ENCODE measurements at regions not wholly inside any gene's neighbourhood (a gene's known extent, or its start where the extent isn't known, plus 50 kb on each side); places are given as distances from the start of the nearest gene placed in this dataset.

DNA sequence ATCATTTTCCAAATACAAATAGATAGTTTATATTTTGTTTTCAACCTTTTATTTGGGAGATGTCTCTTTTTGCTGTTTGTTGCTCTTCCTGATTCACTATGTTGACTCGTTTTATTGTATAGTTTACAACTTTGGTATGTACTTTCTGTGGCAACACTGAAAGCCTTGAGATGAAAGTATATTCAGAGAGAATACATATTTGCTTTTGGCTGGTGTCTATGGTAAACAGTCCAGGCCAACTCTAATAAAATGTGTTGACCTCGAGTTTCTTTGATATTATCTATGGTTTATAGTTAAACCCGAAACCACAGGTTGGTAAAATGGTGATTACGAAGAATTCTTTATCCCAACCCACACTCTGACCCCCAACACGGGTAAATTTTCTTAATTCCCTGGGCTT is 919.6 kb upstream of the MAP3K7 start:
- H3K27me3 ChIP-seq: no peaks in the 10 kb centered on the region
- H3K9me3 ChIP-seq (replicated peaks): no peaks in the 10 kb centered on the region
- H3K4me1 ChIP-seq: no peaks in the 10 kb centered on the region
- H3K27ac ChIP-seq: no peak overlapping the region
- no peak for DNase-seq
- H3K4me3 ChIP-seq: no peak overlapping the region
- H3K36me3 ChIP-seq: no peaks in the 10 kb centered on the region

GRCh38 chr6:91505199-91505598 is 918.3 kb upstream of the MAP3K7 start:
- Histone ChIP-seq H3K9me3 (replicated peaks) (no peaks in the 10 kb centered on the region), H3K27me3 (no peaks in the 10 kb centered on the region), H3K4me1 (no peaks in the 10 kb centered on the region), H3K27ac (no peak overlapping the region), H3K36me3 (no peaks in the 10 kb centered on the region), H3K4me3 (no peak overlapping the region)
- DNase-seq: no peak

- no peak for DNase-seq
- Histone ChIP-seq H3K4me1 (no peaks in the 10 kb centered on the region), H3K9me3 (replicated peaks) (no peaks in the 10 kb centered on the region; the same call in 1 of the 2 replicates), H3K4me3 (no peak overlapping the region), H3K36me3 (no peaks in the 10 kb centered on the region), H3K27me3 (no peaks in the 10 kb centered on the region), H3K27ac (no peak overlapping the region)
These were observed 915.1 kb upstream of the MAP3K7 start for GRCh38 chr6:91501930-91502329.

GRCh38 chr6:91500689-91501303 is 913.9 kb upstream of the MAP3K7 start:
- H3K36me3 ChIP-seq: no peaks in the 10 kb centered on the region
- H3K4me3 ChIP-seq: no peak overlapping the region
- H3K27ac ChIP-seq: no peak overlapping the region
- H3K9me3 ChIP-seq (replicated peaks): no peaks in the 10 kb centered on the region; the same call in 1 of the 2 replicates
- DNase-seq: no peak
- no peaks in the 10 kb centered on the region for H3K27me3 ChIP-seq
- H3K4me1 ChIP-seq: no peaks in the 10 kb centered on the region

- DNase-seq: no peak
- H3K27ac ChIP-seq: no peak overlapping the region
- no peaks in the 10 kb centered on the region for H3K27me3 ChIP-seq
- no peaks in the 10 kb centered on the region; the same call in 1 of the 2 replicates for H3K9me3 ChIP-seq (replicated peaks)
- H3K36me3 ChIP-seq: no peaks in the 10 kb centered on the region
- no peaks in the 10 kb centered on the region; the same call in 1 of the 2 replicates for H3K4me1 ChIP-seq
- no peak overlapping the region for H3K4me3 ChIP-seq
These were observed 911.7 kb upstream of the MAP3K7 start for GRCh38 chr6:91498576-91498975.

DNA sequence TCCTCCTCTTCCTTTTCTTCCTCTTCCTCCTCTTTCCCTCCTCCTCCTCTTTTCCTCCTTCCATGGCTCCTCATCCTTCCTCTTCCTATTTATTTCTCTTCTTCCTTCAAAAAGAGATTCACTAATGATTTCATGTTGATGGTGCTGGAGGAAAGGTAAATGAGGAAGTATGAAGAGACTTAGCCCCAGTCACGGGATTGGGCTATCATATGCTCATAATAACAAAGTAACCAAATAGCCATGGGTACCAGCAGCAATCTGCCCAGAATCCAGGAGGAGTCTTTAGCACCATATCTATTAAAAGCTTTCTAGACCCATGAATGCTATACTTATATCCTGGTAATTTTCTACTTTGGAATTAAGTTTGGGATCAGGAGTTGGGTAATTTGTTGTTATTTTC is 910.9 kb upstream of the MAP3K7 start:
- Histone ChIP-seq H3K4me1 (no peaks in the 10 kb centered on the region; the same call in 1 of the 2 replicates), H3K36me3 (no peaks in the 10 kb centered on the region), H3K4me3 (no peak overlapping the region), H3K27me3 (no peaks in the 10 kb centered on the region), H3K9me3 (replicated peaks) (no peaks in the 10 kb centered on the region; the same call in 1 of the 2 replicates), H3K27ac (no peak overlapping the region)
- no peak for DNase-seq

DNA sequence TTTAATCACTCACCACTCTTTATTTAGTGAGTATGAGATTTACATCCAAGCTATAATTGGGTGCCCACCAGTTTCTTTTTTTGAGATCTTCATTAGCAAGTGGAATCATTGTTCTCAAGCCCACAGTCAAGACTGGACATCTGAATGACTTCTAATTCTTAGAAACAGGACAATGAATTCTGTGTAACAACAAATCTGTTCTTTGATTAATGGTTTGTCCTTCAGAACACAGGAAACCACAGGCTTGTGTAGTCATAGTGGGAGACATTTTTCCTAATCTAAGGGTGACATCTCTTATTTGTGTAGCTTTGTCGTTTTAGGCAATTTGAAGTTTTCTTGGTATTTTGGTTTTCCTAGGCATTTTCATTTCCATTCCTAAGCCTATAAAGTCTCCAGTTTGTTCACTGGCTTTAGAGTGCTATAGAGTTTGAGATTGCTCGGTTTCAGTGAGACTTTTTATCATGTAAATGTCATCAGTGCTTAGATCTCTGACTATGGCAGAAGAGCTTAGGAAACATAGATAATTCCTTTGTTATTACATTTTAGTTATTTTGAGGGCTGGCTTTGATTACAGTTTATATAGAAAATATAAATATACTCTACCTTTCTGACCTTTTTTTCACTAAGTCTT is 903.9 kb upstream of the MAP3K7 start:
- Histone ChIP-seq H3K27ac (no peak overlapping the region), H3K9me3 (replicated peaks) (no peaks in the 10 kb centered on the region), H3K4me1 (no peaks in the 10 kb centered on the region; the same call in 1 of the 2 replicates), H3K27me3 (no peaks in the 10 kb centered on the region), H3K4me3 (no peak overlapping the region), H3K36me3 (no peaks in the 10 kb centered on the region)
- no peak for DNase-seq

GRCh38 chr6:91487696-91488392 is 901.0 kb upstream of the MAP3K7 start:
- Histone ChIP-seq H3K36me3 (no peaks in the 10 kb centered on the region), H3K27ac (no peak overlapping the region), H3K4me3 (no peak overlapping the region), H3K27me3 (no peaks in the 10 kb centered on the region), H3K9me3 (replicated peaks) (peaks cover 3% of the 10 kb centered on the region; the same call in 1 of the 2 replicates), H3K4me1 (no peaks in the 10 kb centered on the region)
- DNase-seq: no peak

- DNase-seq: no peak
- Histone ChIP-seq H3K4me3 (no peak overlapping the region), H3K9me3 (replicated peaks) (peaks cover 3% of the 10 kb centered on the region; the same call in 1 of the 2 replicates), H3K27ac (no peak overlapping the region), H3K27me3 (no peaks in the 10 kb centered on the region), H3K4me1 (no peaks in the 10 kb centered on the region), H3K36me3 (no peaks in the 10 kb centered on the region)
These were observed 899.3 kb upstream of the MAP3K7 start for GRCh38 chr6:91486200-91486599.

DNA sequence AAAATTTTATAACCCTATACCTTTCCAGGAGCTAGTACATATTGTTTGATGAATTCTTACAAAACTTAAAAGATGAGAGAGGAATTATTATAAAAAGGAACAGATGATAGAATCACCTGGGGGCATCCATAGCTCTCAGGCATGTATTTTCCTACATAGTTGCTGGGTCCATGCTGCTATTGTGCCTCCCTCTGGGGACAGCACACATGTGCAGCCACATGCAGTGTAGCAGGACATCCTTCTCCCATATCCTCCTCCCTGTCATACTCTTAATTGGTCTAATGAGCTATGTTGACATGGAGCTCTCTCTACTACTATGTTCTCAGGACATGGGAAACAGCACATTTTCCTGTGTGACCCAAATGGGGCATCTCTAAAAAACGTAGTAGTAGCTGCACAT is 898.2 kb upstream of the MAP3K7 start:
- no peak for DNase-seq
- H3K4me3 ChIP-seq: no peak overlapping the region

DNA sequence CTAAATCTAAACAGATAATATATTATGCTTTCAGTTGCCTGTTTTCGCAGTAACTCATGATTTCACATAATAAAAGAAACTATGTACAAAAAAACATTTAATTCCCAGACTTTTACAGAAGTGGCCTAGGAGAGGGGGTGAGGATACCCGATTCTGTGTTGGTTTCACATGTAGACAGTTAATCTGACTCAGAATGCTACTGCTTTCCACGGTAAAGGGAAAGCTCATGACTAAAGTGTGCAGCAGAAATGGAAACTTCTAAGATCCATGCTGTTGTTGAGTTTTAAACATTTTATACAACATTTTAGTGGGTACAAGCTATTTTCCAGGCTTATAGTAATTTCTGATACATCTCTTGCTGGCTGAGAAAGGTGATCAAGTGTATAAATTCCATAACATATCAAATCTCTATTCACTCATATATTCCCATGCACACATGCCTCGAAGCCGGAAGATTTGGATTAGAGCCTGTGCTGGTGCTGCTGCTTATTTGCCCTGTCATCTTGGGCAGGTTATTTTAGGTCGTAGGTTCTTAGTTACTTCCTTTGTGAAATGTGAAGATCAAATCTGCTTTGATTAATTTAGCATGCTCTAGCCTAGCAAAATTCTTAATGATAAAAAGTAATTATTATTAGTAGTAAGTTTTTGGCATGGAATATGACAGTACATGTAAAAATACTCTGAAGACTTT is 896.7 kb upstream of the MAP3K7 start:
- H3K4me1 ChIP-seq: no peaks in the 10 kb centered on the region
- H3K36me3 ChIP-seq: no peaks in the 10 kb centered on the region
- H3K4me3 ChIP-seq: no peak overlapping the region
- no peaks in the 10 kb centered on the region for H3K27me3 ChIP-seq
- peaks cover 3% of the 10 kb centered on the region; the same call in 1 of the 2 replicates for H3K9me3 ChIP-seq (replicated peaks)
- DNase-seq: no peak
- no peak overlapping the region for H3K27ac ChIP-seq

More for the DNA sequence above, 898.2 kb upstream of the MAP3K7 start:
- Histone ChIP-seq H3K9me3 (replicated peaks) (peaks cover 3% of the 10 kb centered on the region; the same call in 1 of the 2 replicates), H3K27ac (no peak overlapping the region), H3K36me3 (no peaks in the 10 kb centered on the region), H3K27me3 (no peaks in the 10 kb centered on the region), H3K4me1 (no peaks in the 10 kb centered on the region)

GRCh38 chr6:91482498-91482897 is 895.6 kb upstream of the MAP3K7 start:
- Histone ChIP-seq H3K36me3 (no peaks in the 10 kb centered on the region), H3K4me1 (no peaks in the 10 kb centered on the region), H3K9me3 (replicated peaks) (peaks cover 3% of the 10 kb centered on the region; the same call in 1 of the 2 replicates), H3K27ac (no peak overlapping the region), H3K27me3 (no peaks in the 10 kb centered on the region), H3K4me3 (no peak overlapping the region)
- no peak for DNase-seq

DNA sequence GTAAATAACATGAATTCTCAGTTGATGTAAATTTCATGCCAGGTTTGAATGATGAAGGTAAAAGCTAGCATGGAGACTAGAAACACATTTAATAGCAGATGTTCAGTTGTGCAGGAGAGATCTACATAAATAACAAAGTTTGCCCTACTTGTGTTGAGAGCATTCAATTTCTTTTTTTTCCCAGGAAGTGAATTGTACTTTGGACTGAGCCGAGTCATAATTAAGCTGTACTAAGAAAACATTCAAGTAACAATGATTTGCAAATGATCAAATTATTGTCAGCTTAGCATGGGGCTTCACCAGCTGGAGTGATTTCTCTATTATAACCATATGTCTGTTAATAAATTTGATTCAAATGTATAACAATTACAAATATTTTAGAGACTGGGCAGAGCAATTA is 893.5 kb upstream of the MAP3K7 start:
- DNase-seq: no peak
- H3K9me3 ChIP-seq (replicated peaks): peaks cover 3% of the 10 kb centered on the region; the same call in 1 of the 2 replicates
- no peaks in the 10 kb centered on the region for H3K27me3 ChIP-seq
- no peak overlapping the region for H3K27ac ChIP-seq
- no peak overlapping the region for H3K4me3 ChIP-seq
- H3K4me1 ChIP-seq: peaks cover 11% of the 10 kb centered on the region
- no peaks in the 10 kb centered on the region for H3K36me3 ChIP-seq

GRCh38 chr6:91477688-91478087 is 890.8 kb upstream of the MAP3K7 start:
- no peak overlapping the region for H3K27ac ChIP-seq
- H3K4me1 ChIP-seq: peaks cover 14% of the 10 kb centered on the region
- no peaks in the 10 kb centered on the region for H3K27me3 ChIP-seq
- no peak for DNase-seq
- H3K36me3 ChIP-seq: no peaks in the 10 kb centered on the region
- no peaks in the 10 kb centered on the region for H3K9me3 ChIP-seq (replicated peaks)
- H3K4me3 ChIP-seq: no peak overlapping the region

GRCh38 chr6:91476000-91476399 is 889.1 kb upstream of the MAP3K7 start:
- Histone ChIP-seq H3K4me1 (peaks cover 14% of the 10 kb centered on the region), H3K36me3 (no peaks in the 10 kb centered on the region)

More at GRCh38 chr6:91476000-91476399, 889.1 kb upstream of the MAP3K7 start:
- H3K27ac ChIP-seq: peak overlapping the region; percentile 53
- DNase-seq: peak; percentile 78 to 82
- H3K9me3 ChIP-seq (replicated peaks): no peaks in the 10 kb centered on the region
- H3K4me3 ChIP-seq: no peak overlapping the region
- H3K27me3 ChIP-seq: no peaks in the 10 kb centered on the region
